GM23338 (cell line): ENCODE measurements at regions not wholly inside any gene's neighbourhood (a gene's known extent, or its start where the extent isn't known, plus 50 kb on each side); places are given as distances from the start of the nearest gene placed in this dataset.

Experiments
- ATAC-seq: fragments of 200-7000 bp; cut with Tn5 transposase; 3 replicates; pipeline ENCODE4 v1.9.1; 2020
- DNase-seq: peaks from one replicate; pipeline ENCODE4 v3.0.0-alpha.2; 2015; ENCODE audit warnings: low spot score
- H2AFZ ChIP-seq: fragments of 200-600 bp; sonication (generic); 2 replicates; pipeline ENCODE4 v1.8.0; 2016; ENCODE audit warnings: antibody characterized with exemption, mild to moderate bottlenecking, moderate library complexity
- H3F3A ChIP-seq: fragments of 200-600 bp; sonication (generic); replicated peaks from 2 replicates; pipeline ENCODE4 v1.8.0; 2017; ENCODE audit warnings: antibody characterized with exemption, mixed run types, low read depth
- H3K27ac ChIP-seq: fragments of 200-600 bp; sonication (generic); 2 replicates; pipeline ENCODE4 v1.6.1; 2016; ENCODE audit warnings: low read depth
- H3K27me3 ChIP-seq: fragments of 200-600 bp; sonication (generic); 2 replicates; pipeline ENCODE4 v1.8.0; 2016; ENCODE audit warnings: mild to moderate bottlenecking, mixed run types, moderate library complexity; ENCODE audit not compliant: insufficient read depth
- H3K36me3 ChIP-seq: fragments of 200-600 bp; sonication (generic); 2 replicates; pipeline ENCODE4 v1.8.0; 2016; ENCODE audit warnings: mild to moderate bottlenecking; ENCODE audit not compliant: insufficient read depth
- H3K4me1 ChIP-seq: fragments of 200-600 bp; sonication (generic); 2 replicates; pipeline ENCODE4 v1.8.0; 2016; ENCODE audit warnings: mild to moderate bottlenecking, moderate library complexity; ENCODE audit not compliant: insufficient read depth
- H3K4me2 ChIP-seq: fragments of 200-600 bp; sonication (generic); 2 replicates; pipeline ENCODE4 v1.7.1; 2017; ENCODE audit warnings: mixed run types
- H3K4me3 ChIP-seq: fragments of 200-600 bp; sonication (generic); 2 replicates; pipeline ENCODE4 v1.6.1; 2016; ENCODE audit warnings: mixed run types
- H3K79me2 ChIP-seq: fragments of 200-600 bp; sonication (generic); replicated peaks from 2 replicates; pipeline ENCODE4 v1.8.0; 2017; ENCODE audit warnings: mild to moderate bottlenecking; ENCODE audit not compliant: insufficient read depth
- H3K9me2 ChIP-seq: fragments of 200-600 bp; sonication (generic); 2 replicates; pipeline ENCODE4 v1.8.0; 2017; ENCODE audit not compliant: insufficient read depth
- H4K20me1 ChIP-seq: fragments of 200-600 bp; sonication (generic); replicated peaks from 2 replicates; pipeline ENCODE4 v1.8.0; 2017; ENCODE audit warnings: mild to moderate bottlenecking; ENCODE audit not compliant: insufficient read depth
- H3K27ac Mint-ChIP-seq: 2 replicates; pipeline ENCODE4 v1.8.0; 2020; ENCODE audit warnings: inconsistent platforms, mild to moderate bottlenecking, moderate library complexity, mixed read lengths
- H3K27me3 Mint-ChIP-seq: 3 replicates; pipeline ENCODE4 v1.8.0; 2022; ENCODE audit warnings: low read depth, mild to moderate bottlenecking, moderate library complexity, mixed read lengths, inconsistent platforms; ENCODE audit not compliant: insufficient read depth, poor library complexity
- H3K36me3 Mint-ChIP-seq: 3 replicates; pipeline ENCODE4 v1.8.0; 2021; ENCODE audit warnings: low read depth, mild to moderate bottlenecking, inconsistent platforms, moderate library complexity, mixed read lengths
- H3K4me1 Mint-ChIP-seq: 3 replicates; pipeline ENCODE4 v1.8.0; 2020; ENCODE audit warnings: mild to moderate bottlenecking, inconsistent platforms, mixed read lengths
- H3K4me3 Mint-ChIP-seq: 3 replicates; pipeline ENCODE4 v1.8.0; 2021; ENCODE audit warnings: moderate library complexity, mild to moderate bottlenecking, inconsistent platforms, mixed read lengths
- H3K9me3 Mint-ChIP-seq: 3 replicates; pipeline ENCODE4 v1.8.0; 2020; ENCODE audit warnings: moderate library complexity, mild to moderate bottlenecking, inconsistent platforms, mixed read lengths
- CREB1 ChIP-seq: fragments of 250-450 bp; sonication (Bioruptor Pico); IDR thresholded peaks from 2 replicates; pipeline ENCODE4 v1.5.0; 2020; ENCODE audit warnings: low read depth, mild to moderate bottlenecking, moderate library complexity
- EZH2 ChIP-seq: fragments of 200-600 bp; sonication (generic); IDR thresholded peaks from one replicate; pipeline ENCODE4 v1.8.0; 2017; ENCODE audit warnings: antibody characterized with exemption, mild to moderate bottlenecking, low read depth; ENCODE audit not compliant: unreplicated experiment
- JUNB ChIP-seq: IDR thresholded peaks from one replicate; pipeline ENCODE4 v1.6.1; 2016; ENCODE audit warnings: antibody characterized with exemption; ENCODE audit not compliant: unreplicated experiment
- NANOG ChIP-seq: IDR thresholded peaks from 2 replicates; pipeline ENCODE4 v1.6.1; 2016; ENCODE audit warnings: antibody characterized with exemption, borderline replicate concordance
- ZNF331 ChIP-seq: fragments of 250-450 bp; sonication (Bioruptor Pico); IDR thresholded peaks from 2 replicates; pipeline ENCODE4 v1.5.0; 2020; ENCODE audit warnings: low read depth, mild to moderate bottlenecking, moderate library complexity
- TF ChIP-seq, protein P1 (sequence below): IDR thresholded peaks from one replicate; pipeline ENCODE4 v1.6.1; 2018; ENCODE audit warnings: antibody characterized with exemption; ENCODE audit not compliant: unreplicated experiment
- TF ChIP-seq, protein P2 (sequence below), 2 experiments: fragments of 200-600 bp in 1 of 2; sonication (generic) in 1 of 2; conservative IDR thresholded peaks; 2 replicates each; pipeline versions ENCODE4 v1.5.1 to v1.6.1; 2016 to 2017; ENCODE audit warnings: antibody characterized with exemption in 2 of 2, low read depth in 2 of 2, mild to moderate bottlenecking in 2 of 2, moderate library complexity in 1 of 2
- TF ChIP-seq, protein P3 (sequence below): IDR thresholded peaks from 2 replicates; pipeline ENCODE4 v1.6.1; 2016; ENCODE audit warnings: antibody characterized with exemption

DNA sequence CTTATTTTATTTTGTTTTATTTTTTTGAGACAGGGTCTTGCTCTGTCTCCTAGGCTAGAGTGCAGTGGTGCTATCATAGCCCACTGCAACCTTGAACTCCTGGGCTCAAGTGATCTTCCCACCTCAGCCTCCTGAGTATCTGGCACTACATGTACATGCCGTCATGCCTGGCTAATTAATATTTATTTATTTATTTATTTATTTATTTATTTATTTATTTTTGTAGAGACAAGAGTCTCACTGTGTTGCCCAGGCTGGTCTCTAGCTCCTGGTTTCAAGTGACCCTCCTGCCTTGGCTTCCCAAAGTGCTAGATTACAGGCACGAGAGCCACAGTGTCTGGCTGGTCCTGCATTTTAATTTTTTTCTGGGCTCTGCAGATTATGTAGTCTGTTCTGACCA lies 84.9 kb upstream of the BCOR start:
- ATAC-seq (no peak), DNase-seq (no peak)
- peaks cover 3% of the 10 kb centered on the region for H3K27me3 Mint-ChIP-seq
- H3K27ac ChIP-seq: no peak overlapping the region
- H3K4me3 ChIP-seq: no peak overlapping the region
- H3K27me3 ChIP-seq: no peaks in the 10 kb centered on the region
- H3K4me3 Mint-ChIP-seq: no peak overlapping the region
- H3K4me2 ChIP-seq: no peak overlapping the region
- no peaks in the 10 kb centered on the region for H3K79me2 ChIP-seq
- H3K36me3 Mint-ChIP-seq: peaks cover 8% of the 10 kb centered on the region; the same call in 2 of the 3 replicates
- no peak overlapping the region for H3K27ac Mint-ChIP-seq
- peaks cover 15% of the 10 kb centered on the region for H3K9me3 Mint-ChIP-seq
- TF ChIP-seq, protein P1, sequence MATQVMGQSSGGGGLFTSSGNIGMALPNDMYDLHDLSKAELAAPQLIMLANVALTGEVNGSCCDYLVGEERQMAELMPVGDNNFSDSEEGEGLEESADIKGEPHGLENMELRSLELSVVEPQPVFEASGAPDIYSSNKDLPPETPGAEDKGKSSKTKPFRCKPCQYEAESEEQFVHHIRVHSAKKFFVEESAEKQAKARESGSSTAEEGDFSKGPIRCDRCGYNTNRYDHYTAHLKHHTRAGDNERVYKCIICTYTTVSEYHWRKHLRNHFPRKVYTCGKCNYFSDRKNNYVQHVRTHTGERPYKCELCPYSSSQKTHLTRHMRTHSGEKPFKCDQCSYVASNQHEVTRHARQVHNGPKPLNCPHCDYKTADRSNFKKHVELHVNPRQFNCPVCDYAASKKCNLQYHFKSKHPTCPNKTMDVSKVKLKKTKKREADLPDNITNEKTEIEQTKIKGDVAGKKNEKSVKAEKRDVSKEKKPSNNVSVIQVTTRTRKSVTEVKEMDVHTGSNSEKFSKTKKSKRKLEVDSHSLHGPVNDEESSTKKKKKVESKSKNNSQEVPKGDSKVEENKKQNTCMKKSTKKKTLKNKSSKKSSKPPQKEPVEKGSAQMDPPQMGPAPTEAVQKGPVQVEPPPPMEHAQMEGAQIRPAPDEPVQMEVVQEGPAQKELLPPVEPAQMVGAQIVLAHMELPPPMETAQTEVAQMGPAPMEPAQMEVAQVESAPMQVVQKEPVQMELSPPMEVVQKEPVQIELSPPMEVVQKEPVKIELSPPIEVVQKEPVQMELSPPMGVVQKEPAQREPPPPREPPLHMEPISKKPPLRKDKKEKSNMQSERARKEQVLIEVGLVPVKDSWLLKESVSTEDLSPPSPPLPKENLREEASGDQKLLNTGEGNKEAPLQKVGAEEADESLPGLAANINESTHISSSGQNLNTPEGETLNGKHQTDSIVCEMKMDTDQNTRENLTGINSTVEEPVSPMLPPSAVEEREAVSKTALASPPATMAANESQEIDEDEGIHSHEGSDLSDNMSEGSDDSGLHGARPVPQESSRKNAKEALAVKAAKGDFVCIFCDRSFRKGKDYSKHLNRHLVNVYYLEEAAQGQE: no peak
- TF ChIP-seq CREB1 (CRISPR knock-in tag): no peak
- TF ChIP-seq, protein P2, sequence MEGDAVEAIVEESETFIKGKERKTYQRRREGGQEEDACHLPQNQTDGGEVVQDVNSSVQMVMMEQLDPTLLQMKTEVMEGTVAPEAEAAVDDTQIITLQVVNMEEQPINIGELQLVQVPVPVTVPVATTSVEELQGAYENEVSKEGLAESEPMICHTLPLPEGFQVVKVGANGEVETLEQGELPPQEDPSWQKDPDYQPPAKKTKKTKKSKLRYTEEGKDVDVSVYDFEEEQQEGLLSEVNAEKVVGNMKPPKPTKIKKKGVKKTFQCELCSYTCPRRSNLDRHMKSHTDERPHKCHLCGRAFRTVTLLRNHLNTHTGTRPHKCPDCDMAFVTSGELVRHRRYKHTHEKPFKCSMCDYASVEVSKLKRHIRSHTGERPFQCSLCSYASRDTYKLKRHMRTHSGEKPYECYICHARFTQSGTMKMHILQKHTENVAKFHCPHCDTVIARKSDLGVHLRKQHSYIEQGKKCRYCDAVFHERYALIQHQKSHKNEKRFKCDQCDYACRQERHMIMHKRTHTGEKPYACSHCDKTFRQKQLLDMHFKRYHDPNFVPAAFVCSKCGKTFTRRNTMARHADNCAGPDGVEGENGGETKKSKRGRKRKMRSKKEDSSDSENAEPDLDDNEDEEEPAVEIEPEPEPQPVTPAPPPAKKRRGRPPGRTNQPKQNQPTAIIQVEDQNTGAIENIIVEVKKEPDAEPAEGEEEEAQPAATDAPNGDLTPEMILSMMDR (conservative IDR thresholded peaks at IDR 0.05; ENCODE audit: low read depth in 2 of 2): no peak
- no peaks in the 10 kb centered on the region for H3K36me3 ChIP-seq
- H3K4me1 ChIP-seq: no peaks in the 10 kb centered on the region
- no peaks in the 10 kb centered on the region for H3F3A ChIP-seq
- no peaks in the 10 kb centered on the region; the same call in 2 of the 3 replicates for H3K4me1 Mint-ChIP-seq
- H3K9me2 ChIP-seq: no peaks in the 10 kb centered on the region
- H2AFZ ChIP-seq: no peak overlapping the region
- no peaks in the 10 kb centered on the region for H4K20me1 ChIP-seq

DNA sequence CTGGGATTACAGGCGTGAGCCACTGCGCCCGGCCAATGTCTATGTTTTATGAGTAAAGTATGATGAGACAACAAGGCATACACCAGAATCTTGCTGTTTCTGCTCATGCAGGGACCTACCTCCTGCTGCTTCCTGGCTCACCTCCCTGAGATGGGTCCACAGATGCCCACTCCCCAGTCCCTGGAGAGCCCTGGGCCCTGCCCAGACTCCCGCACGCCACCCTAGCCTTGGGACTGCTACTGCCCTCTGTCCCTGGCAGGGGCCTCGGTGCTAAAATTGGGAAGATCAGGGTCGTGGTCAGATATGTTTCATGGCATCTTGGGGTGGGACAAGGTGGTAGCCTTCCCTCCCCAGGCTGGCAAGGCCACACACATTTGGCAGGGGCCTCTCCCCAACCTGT lies 84.3 kb upstream of the BCOR start:
- Mint-ChIP-seq H3K36me3 (peaks cover 8% of the 10 kb centered on the region; the same call in 2 of the 3 replicates), H3K27me3 (peaks cover 3% of the 10 kb centered on the region), H3K4me1 (peaks cover 3% of the 10 kb centered on the region), H3K4me3 (no peak overlapping the region), H3K9me3 (peaks cover 15% of the 10 kb centered on the region), H3K27ac (no peak overlapping the region)
- no peak overlapping the region for H2AFZ ChIP-seq
- H3K27me3 ChIP-seq: no peaks in the 10 kb centered on the region
- DNase-seq (no peak), ATAC-seq (no peak)
- H3K79me2 ChIP-seq: no peaks in the 10 kb centered on the region
- H3K4me1 ChIP-seq: no peaks in the 10 kb centered on the region
- H3F3A ChIP-seq: no peaks in the 10 kb centered on the region
- H3K4me2 ChIP-seq: no peak overlapping the region
- no peaks in the 10 kb centered on the region for H3K9me2 ChIP-seq
- H3K36me3 ChIP-seq: no peaks in the 10 kb centered on the region
- H4K20me1 ChIP-seq: no peaks in the 10 kb centered on the region
- TF ChIP-seq ZNF331 (CRISPR knock-in tag) (no peak), CREB1 (CRISPR knock-in tag) (no peak), EZH2 (no peak), NANOG (no peak), JUNB (no peak)
- TF ChIP-seq, protein P1: no peak
- TF ChIP-seq, protein P3, sequence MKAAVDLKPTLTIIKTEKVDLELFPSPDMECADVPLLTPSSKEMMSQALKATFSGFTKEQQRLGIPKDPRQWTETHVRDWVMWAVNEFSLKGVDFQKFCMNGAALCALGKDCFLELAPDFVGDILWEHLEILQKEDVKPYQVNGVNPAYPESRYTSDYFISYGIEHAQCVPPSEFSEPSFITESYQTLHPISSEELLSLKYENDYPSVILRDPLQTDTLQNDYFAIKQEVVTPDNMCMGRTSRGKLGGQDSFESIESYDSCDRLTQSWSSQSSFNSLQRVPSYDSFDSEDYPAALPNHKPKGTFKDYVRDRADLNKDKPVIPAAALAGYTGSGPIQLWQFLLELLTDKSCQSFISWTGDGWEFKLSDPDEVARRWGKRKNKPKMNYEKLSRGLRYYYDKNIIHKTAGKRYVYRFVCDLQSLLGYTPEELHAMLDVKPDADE: no peak
- H3K4me3 ChIP-seq: no peak overlapping the region
- H3K27ac ChIP-seq: no peak overlapping the region
